ENCODE measurements at regions not wholly inside any gene's neighbourhood (a gene's known extent, or its start where the extent isn't known, plus 50 kb on each side); places are given as distances from the start of the nearest gene placed in this dataset.

- no peaks in the 10 kb centered on the region for H3K27me3 ChIP-seq
- peaks cover 8 to 25% (median 18%) of the 10 kb centered on the region in 4 donors for H3K4me1 ChIP-seq
- H3K4me3 ChIP-seq: no peak overlapping the region
- TF ChIP-seq POLR2A (IDR thresholded peaks at IDR 0.05) (no peak), EP300 (IDR thresholded peaks at IDR 0.05) (no peak)
- intact Hi-C loops (cut with DNase I; ENCODE audit: low total_unique reads): no loop called here
- no peaks in the 10 kb centered on the region for H3K36me3 ChIP-seq
- no peak overlapping the region for H3K27ac ChIP-seq
- no peak for DNase-seq
- no peaks in the 10 kb centered on the region for H3K9me3 ChIP-seq
- WGBS, 5 donors: 4 to 47% (median 43%) methylated on average over 1 of the region's 1 CpG
Observed at GRCh38 chr2:41595240-41595639, 452.6 kb upstream of the PKDCC start.

- DNase-seq: no peak
- H3K9me3 ChIP-seq: no peaks in the 10 kb centered on the region
- H3K27me3 ChIP-seq: no peaks in the 10 kb centered on the region
- peaks cover 8 to 25% (median 18%) of the 10 kb centered on the region in 4 donors for H3K4me1 ChIP-seq
- H3K4me3 ChIP-seq: no peak overlapping the region
- no peaks in the 10 kb centered on the region for H3K36me3 ChIP-seq
- TF ChIP-seq EP300 (IDR thresholded peaks at IDR 0.05) (no peak), POLR2AphosphoS5 (IDR thresholded peaks at IDR 0.05) (no peak), POLR2A (IDR thresholded peaks at IDR 0.05) (no peak), CTCF (IDR thresholded peaks at IDR 0.05) (no peak)
- intact Hi-C loops (cut with DNase I; ENCODE audit: low total_unique reads): no loop called here
- 68 to 78% (median 74%) methylated on average over 2 of the region's 2 CpGs for WGBS, 5 donors
- H3K27ac ChIP-seq: peak overlapping the region in 2 of 5 donors; percentile 14 to 48
Observed at GRCh38 chr2:41597680-41598079, 450.1 kb upstream of the PKDCC start.

GRCh38 chr2:41598161-41598894 is 449.5 kb upstream of the PKDCC start:
- DNase-seq: no peak
- Histone ChIP-seq H3K27ac (peak overlapping the region in 2 of 5 donors; percentile 14 to 48), H3K4me3 (no peak overlapping the region), H3K4me1 (peaks cover 8 to 25% (median 18%) of the 10 kb centered on the region in 4 donors), H3K36me3 (no peaks in the 10 kb centered on the region), H3K9me3 (no peaks in the 10 kb centered on the region), H3K27me3 (no peaks in the 10 kb centered on the region)
- TF ChIP-seq CTCF (IDR thresholded peaks at IDR 0.05): no peak
- no peak for TF ChIP-seq POLR2A (IDR thresholded peaks at IDR 0.05)
- no peak for TF ChIP-seq POLR2AphosphoS5 (IDR thresholded peaks at IDR 0.05)
- TF ChIP-seq EP300 (IDR thresholded peaks at IDR 0.05): no peak
- intact Hi-C loops (cut with DNase I; ENCODE audit: low total_unique reads): no loop called here
- 26 to 50% (median 34%) methylated on average over 5 of the region's 5 CpGs for WGBS, 5 donors

GRCh38 chr2:41600460-41600859 is 447.4 kb upstream of the PKDCC start:
- intact Hi-C loops (cut with DNase I; ENCODE audit: low total_unique reads): no loop called here
- Histone ChIP-seq H3K4me3 (no peak overlapping the region), H3K27me3 (no peaks in the 10 kb centered on the region), H3K36me3 (no peaks in the 10 kb centered on the region), H3K27ac (no peak overlapping the region), H3K4me1 (peaks cover 8 to 25% (median 18%) of the 10 kb centered on the region in 4 donors), H3K9me3 (no peaks in the 10 kb centered on the region)
- no peak for DNase-seq
- TF ChIP-seq EP300 (IDR thresholded peaks at IDR 0.05) (no peak), POLR2AphosphoS5 (IDR thresholded peaks at IDR 0.05) (no peak), POLR2A (IDR thresholded peaks at IDR 0.05) (no peak), CTCF (IDR thresholded peaks at IDR 0.05) (no peak)

GRCh38 chr2:41602341-41602740 is 445.5 kb upstream of the PKDCC start:
- H3K4me1 ChIP-seq: peaks cover 8 to 23% (median 16%) of the 10 kb centered on the region in 4 donors
- no peaks in the 10 kb centered on the region for H3K9me3 ChIP-seq
- no peak for TF ChIP-seq CTCF (IDR thresholded peaks at IDR 0.05)
- no peak for TF ChIP-seq EP300 (IDR thresholded peaks at IDR 0.05)
- TF ChIP-seq POLR2A (IDR thresholded peaks at IDR 0.05): no peak
- no peak for TF ChIP-seq POLR2AphosphoS5 (IDR thresholded peaks at IDR 0.05)
- H3K27me3 ChIP-seq: no peaks in the 10 kb centered on the region
- H3K27ac ChIP-seq: no peak overlapping the region
- WGBS, 5 donors: 49 to 88% (median 78%) methylated on average over 2 of the region's 2 CpGs
- H3K36me3 ChIP-seq: no peaks in the 10 kb centered on the region
- intact Hi-C loops (cut with DNase I; ENCODE audit: low total_unique reads): no loop called here
- DNase-seq: no peak
- no peak overlapping the region for H3K4me3 ChIP-seq

All from stomach (tissue), 8 donors.